HK-2 (cell line): ENCODE measurements at regions not wholly inside any gene's neighbourhood (a gene's known extent, or its start where the extent isn't known, plus 50 kb on each side); places are given as distances from the start of the nearest gene placed in this dataset.

Source experiments
- DNase-seq: peaks from one replicate; pipeline ENCODE4 v3.0.0-alpha.2; 2018; ENCODE audit not compliant: unreplicated experiment

GRCh38 chr13:34553376-34553775 lies 388.7 kb upstream of the NBEA start:
- no peak for DNase-seq

GRCh38 chr13:34555988-34556387 lies 386.1 kb upstream of the NBEA start:
- DNase-seq: no peak

- DNase-seq: no peak
Measured at GRCh38 chr13:34561033-34561432, 381.0 kb upstream of the NBEA start.

GRCh38 chr13:34567597-34567996 lies 374.5 kb upstream of the NBEA start:
- no peak for DNase-seq

- DNase-seq: no peak
Measured at GRCh38 chr13:34570698-34571353, 371.2 kb upstream of the NBEA start.

GRCh38 chr13:34571716-34572115 lies 370.4 kb upstream of the NBEA start:
- no peak for DNase-seq

GRCh38 chr13:34577051-34577450 lies 365.0 kb upstream of the NBEA start:
- peak; percentile 7 for DNase-seq

- no peak for DNase-seq
Measured at GRCh38 chr13:34578471-34578870, 363.6 kb upstream of the NBEA start.

GRCh38 chr13:34578917-34579316 lies 363.2 kb upstream of the NBEA start:
- no peak for DNase-seq

- DNase-seq: no peak
Measured at GRCh38 chr13:34583181-34583580, 358.9 kb upstream of the NBEA start.

- no peak for DNase-seq
Measured at GRCh38 chr13:34587576-34587975, 354.5 kb upstream of the NBEA start.

- DNase-seq: no peak
Measured at GRCh38 chr13:34588362-34588761, 353.7 kb upstream of the NBEA start.

GRCh38 chr13:34589581-34589980 lies 352.5 kb upstream of the NBEA start:
- DNase-seq: no peak

- DNase-seq: no peak
Measured at GRCh38 chr13:34591129-34591528, 350.9 kb upstream of the NBEA start.

- DNase-seq: no peak
Measured at GRCh38 chr13:34591900-34592529, 350.1 kb upstream of the NBEA start.

GRCh38 chr13:34593658-34594057 lies 348.4 kb upstream of the NBEA start:
- DNase-seq: no peak

- no peak for DNase-seq
Measured at GRCh38 chr13:34594507-34594906, 347.6 kb upstream of the NBEA start.

GRCh38 chr13:34608331-34608730 lies 333.7 kb upstream of the NBEA start:
- DNase-seq: no peak

- no peak for DNase-seq
Measured at GRCh38 chr13:34611671-34612070, 330.4 kb upstream of the NBEA start.

GRCh38 chr13:34617473-34618083 lies 324.5 kb upstream of the NBEA start:
- DNase-seq: no peak

GRCh38 chr13:34618654-34619053 lies 323.4 kb upstream of the NBEA start:
- no peak for DNase-seq

- DNase-seq: no peak
Measured at GRCh38 chr13:34619326-34619725, 322.7 kb upstream of the NBEA start.

GRCh38 chr13:34620074-34620850 lies 321.8 kb upstream of the NBEA start:
- DNase-seq: no peak
